C4-2B (cell line): ENCODE measurements at regions not wholly inside any gene's neighbourhood (a gene's known extent, or its start where the extent isn't known, plus 50 kb on each side); places are given as distances from the start of the nearest gene placed in this dataset.
"Not testable (repeated sequence)": the region's sequence is repeated elsewhere in the genome, so short reads cannot be mapped to it uniquely, and the experiment has no call there.

Source experiments
- H3K27ac ChIP-seq: fragments of 450-650 bp; 2 replicates; pipeline ENCODE4 v1.5.1; 2017
- CTCF ChIP-seq: fragments of 450-650 bp; conservative IDR thresholded peaks from 2 replicates; pipeline ENCODE4 v1.5.1; 2017; ENCODE audit warnings: mild to moderate bottlenecking
- ZFX ChIP-seq: fragments of 450-650 bp; IDR thresholded peaks from 2 replicates; pipeline ENCODE4 v1.6.1; 2017

GRCh38 chr16:17556276-17557052, 85.7 kb upstream of the XYLT1 start:
- TF ChIP-seq CTCF (peak; percentile 73), ZFX (no peak)
- H3K27ac ChIP-seq: no peak overlapping the region

- H3K27ac ChIP-seq: no peak overlapping the region
- TF ChIP-seq CTCF (no peak), ZFX (no peak)
Measured at GRCh38 chr16:17555176-17555575, 84.4 kb upstream of the XYLT1 start.

DNA sequence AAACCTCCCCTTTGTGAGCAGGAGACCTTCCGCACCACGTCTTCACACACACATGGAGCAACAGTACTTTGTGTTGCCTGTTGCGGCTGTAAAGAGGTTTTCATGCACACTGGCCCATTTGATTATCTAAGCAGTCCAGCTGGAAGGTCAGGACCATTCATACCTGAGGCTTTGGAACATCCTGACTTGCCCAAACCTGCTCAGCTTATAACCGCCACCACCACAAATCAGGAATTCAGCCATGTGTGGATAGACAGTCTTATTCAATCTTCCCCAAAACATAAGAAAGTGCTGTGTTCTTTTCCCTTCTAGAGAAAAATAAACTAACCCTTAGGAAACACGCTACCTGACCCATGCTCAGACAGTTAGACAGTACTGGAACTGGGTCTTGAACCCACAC, 81.6 kb upstream of the XYLT1 start:
- H3K27ac ChIP-seq: no peak overlapping the region
- TF ChIP-seq ZFX (no peak), CTCF (no peak)

- H3K27ac ChIP-seq: not testable (repeated sequence)
Measured at GRCh38 chr16:17551682-17552081, 80.9 kb upstream of the XYLT1 start.

- TF ChIP-seq ZFX (no peak), CTCF (no peak)
- no peak overlapping the region for H3K27ac ChIP-seq
Measured at GRCh38 chr16:17548825-17549224, 78.1 kb upstream of the XYLT1 start.

DNA sequence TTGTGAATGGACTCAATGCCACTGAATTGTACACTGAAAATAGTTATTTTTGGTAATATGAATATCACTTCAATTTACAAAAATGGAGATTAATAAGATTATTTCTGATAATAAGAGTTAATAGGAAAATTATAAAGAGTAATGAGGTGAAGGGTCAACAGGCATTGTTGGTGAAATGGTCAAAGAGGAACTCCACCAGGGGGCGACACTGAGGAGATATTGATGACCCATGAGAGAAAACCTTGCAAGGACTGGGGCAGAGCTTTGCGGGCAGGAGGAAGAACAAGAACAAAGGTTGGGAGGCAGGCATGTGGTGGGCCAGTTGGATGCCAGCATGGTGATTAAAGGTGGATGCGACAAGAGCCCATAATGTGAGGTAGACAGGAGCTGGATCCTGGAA, 74.0 kb upstream of the XYLT1 start:
- H3K27ac ChIP-seq: no peak overlapping the region
- TF ChIP-seq CTCF: peak; percentile 48
- TF ChIP-seq ZFX: no peak

- no peak overlapping the region for H3K27ac ChIP-seq
- TF ChIP-seq ZFX (no peak), CTCF (no peak)
Measured at GRCh38 chr16:17544304-17544703, 73.5 kb upstream of the XYLT1 start.

- no peak overlapping the region for H3K27ac ChIP-seq
Measured at GRCh38 chr16:17543073-17543472, 72.3 kb upstream of the XYLT1 start.

More at GRCh38 chr16:17543073-17543472, 72.3 kb upstream of the XYLT1 start:
- no peak for TF ChIP-seq ZFX
- no peak for TF ChIP-seq CTCF
